ENCODE measurements at regions not wholly inside any gene's neighbourhood (a gene's known extent, or its start where the extent isn't known, plus 50 kb on each side); places are given as distances from the start of the nearest gene placed in this dataset.

- Histone ChIP-seq H3K27me3 (no peaks in the 10 kb centered on the region), H3K27ac (no peak overlapping the region), H3K9me3 (no peaks in the 10 kb centered on the region), H3K36me3 (no peaks in the 10 kb centered on the region), H3K4me1 (no peaks in the 10 kb centered on the region), H3K4me3 (no peak overlapping the region)
- no peak for TF ChIP-seq CTCF (IDR thresholded peaks at IDR 0.05)
- ATAC-seq: no peak
- no peak for DNase-seq
- no peak for FAIRE-seq
- intact Hi-C loops (cut with DNase I): no loop called here
Measured at GRCh38 chr10:106446920-106447319, 717.6 kb downstream of the SORCS1 start.

- no peaks in the 10 kb centered on the region for H3K27me3 ChIP-seq
- FAIRE-seq (no peak), DNase-seq (no peak), ATAC-seq (no peak)
- TF ChIP-seq CTCF (IDR thresholded peaks at IDR 0.05): no peak
- H3K4me1 ChIP-seq: no peaks in the 10 kb centered on the region
- 52 to 65% methylated on average over 2 of the region's 2 CpGs for WGBS, 2 donors
- no peaks in the 10 kb centered on the region for H3K9me3 ChIP-seq
- intact Hi-C loops (cut with DNase I): no loop called here
- H3K4me3 ChIP-seq: no peak overlapping the region
- no peak overlapping the region for H3K27ac ChIP-seq
- H3K36me3 ChIP-seq: no peaks in the 10 kb centered on the region
Measured at GRCh38 chr10:106442223-106442622, 722.3 kb downstream of the SORCS1 start.

GRCh38 chr10:106440767-106441166, 723.7 kb downstream of the SORCS1 start:
- 65 to 73% methylated on average over 4 of the region's 4 CpGs for WGBS, 2 donors
- no peaks in the 10 kb centered on the region for H3K27me3 ChIP-seq
- no peaks in the 10 kb centered on the region for H3K36me3 ChIP-seq
- H3K9me3 ChIP-seq: no peaks in the 10 kb centered on the region
- TF ChIP-seq CTCF (IDR thresholded peaks at IDR 0.05): no peak
- H3K27ac ChIP-seq: no peak overlapping the region
- FAIRE-seq (no peak), ATAC-seq (no peak), DNase-seq (no peak)
- intact Hi-C loops (cut with DNase I): no loop called here
- H3K4me3 ChIP-seq: no peak overlapping the region
- H3K4me1 ChIP-seq: no peaks in the 10 kb centered on the region

- WGBS, 2 donors: 84 to 88% methylated on average over 2 of the region's 2 CpGs
- no peak overlapping the region for H3K4me3 ChIP-seq
- ATAC-seq: no peak
- H3K36me3 ChIP-seq: no peaks in the 10 kb centered on the region
- no peak for DNase-seq
- H3K27me3 ChIP-seq: no peaks in the 10 kb centered on the region
- intact Hi-C loops (cut with DNase I): no loop called here
- no peaks in the 10 kb centered on the region for H3K9me3 ChIP-seq
- no peaks in the 10 kb centered on the region for H3K4me1 ChIP-seq
- FAIRE-seq: no peak
- TF ChIP-seq CTCF (IDR thresholded peaks at IDR 0.05): no peak
- H3K27ac ChIP-seq: no peak overlapping the region
Measured at GRCh38 chr10:106440355-106440754, 724.2 kb downstream of the SORCS1 start.

- Histone ChIP-seq H3K27me3 (no peaks in the 10 kb centered on the region), H3K9me3 (no peaks in the 10 kb centered on the region), H3K4me1 (no peaks in the 10 kb centered on the region), H3K36me3 (no peaks in the 10 kb centered on the region), H3K4me3 (no peak overlapping the region), H3K27ac (no peak overlapping the region)
- WGBS, 2 donors: 58 to 72% methylated on average over 3 of the region's 3 CpGs
- no peak for ATAC-seq
- no peak for FAIRE-seq
- no peak for DNase-seq
- intact Hi-C loops (cut with DNase I): no loop called here
- no peak for TF ChIP-seq CTCF (IDR thresholded peaks at IDR 0.05)
Measured at GRCh38 chr10:106439366-106439765, 725.1 kb downstream of the SORCS1 start.
